ENCODE measurements at regions not wholly inside any gene's neighbourhood (a gene's known extent, or its start where the extent isn't known, plus 50 kb on each side); places are given as distances from the start of the nearest gene placed in this dataset.

DNA sequence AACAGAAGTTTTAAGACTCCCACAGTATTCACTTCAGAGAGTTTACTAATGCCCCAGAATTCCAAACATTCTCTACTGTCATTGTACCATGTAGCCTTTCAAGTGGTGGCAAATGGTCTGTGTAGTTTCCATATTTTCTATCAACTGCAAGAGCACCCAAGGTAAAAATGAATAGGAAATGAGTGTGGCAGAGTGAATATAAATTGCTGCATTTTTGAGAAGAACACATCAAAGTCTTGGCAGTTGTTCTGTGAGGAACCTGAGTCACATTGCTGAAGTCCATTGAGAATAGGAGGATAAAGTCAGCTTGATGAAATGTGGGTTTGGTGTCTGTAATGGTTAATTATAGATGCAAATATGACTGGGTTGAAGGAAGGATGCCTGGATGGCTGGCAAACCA, 193.6 kb downstream of the AASDHPPT start:
- Histone ChIP-seq H3K9ac (ENCODE audit: low read length) (no peak overlapping the region), H2AFZ (ENCODE audit: low read length) (no peak overlapping the region), H3K9me2 (replicated peaks; ENCODE audit: low read length) (no peaks in the 10 kb centered on the region), H3K4me2 (ENCODE audit: low read length) (no peak overlapping the region), H3K79me2 (ENCODE audit: low read length) (no peaks in the 10 kb centered on the region), H3F3A (ENCODE audit: low read length, unreplicated experiment) (no peaks in the 10 kb centered on the region), H3K27ac (ENCODE audit: low read length) (no peak overlapping the region), H3K36me3 (ENCODE audit: low read depth, low read length) (no peaks in the 10 kb centered on the region), H3K4me3 (ENCODE audit: low read length) (no peak overlapping the region), H4K20me1 (ENCODE audit: low read length) (no peaks in the 10 kb centered on the region), H3K27me3 (ENCODE audit: low read length) (no peaks in the 10 kb centered on the region), H3K4me1 (ENCODE audit: insufficient read depth, low read length) (no peaks in the 10 kb centered on the region), H3K9me3 (ENCODE audit: low read length) (no peaks in the 10 kb centered on the region)
- DNase-seq (no peak), ATAC-seq (no peak)
- intact Hi-C loops (cut with micrococcal nuclease): loop anchor here (10.0 kb wide), 1 partner anchor 186 kb away; no protein-coding TSS in a partner anchor
- ChIA-PET POLR2A (ENCODE audit: unreplicated experiment) (interaction anchor here (0.6 kb wide), 1 partner anchor 14 kb away, joined by 4 read pairs; no protein-coding TSS in a partner anchor), CTCF (no interaction called here)
- TF ChIP-seq EZH2 (IDR thresholded peaks at IDR 0.05; ENCODE audit: low read length, unreplicated experiment): no peak
- TF ChIP-seq EZH2phosphoT487 (IDR thresholded peaks at IDR 0.05; ENCODE audit: borderline replicate concordance, low read length): no peak
- TF ChIP-seq, protein P1, sequence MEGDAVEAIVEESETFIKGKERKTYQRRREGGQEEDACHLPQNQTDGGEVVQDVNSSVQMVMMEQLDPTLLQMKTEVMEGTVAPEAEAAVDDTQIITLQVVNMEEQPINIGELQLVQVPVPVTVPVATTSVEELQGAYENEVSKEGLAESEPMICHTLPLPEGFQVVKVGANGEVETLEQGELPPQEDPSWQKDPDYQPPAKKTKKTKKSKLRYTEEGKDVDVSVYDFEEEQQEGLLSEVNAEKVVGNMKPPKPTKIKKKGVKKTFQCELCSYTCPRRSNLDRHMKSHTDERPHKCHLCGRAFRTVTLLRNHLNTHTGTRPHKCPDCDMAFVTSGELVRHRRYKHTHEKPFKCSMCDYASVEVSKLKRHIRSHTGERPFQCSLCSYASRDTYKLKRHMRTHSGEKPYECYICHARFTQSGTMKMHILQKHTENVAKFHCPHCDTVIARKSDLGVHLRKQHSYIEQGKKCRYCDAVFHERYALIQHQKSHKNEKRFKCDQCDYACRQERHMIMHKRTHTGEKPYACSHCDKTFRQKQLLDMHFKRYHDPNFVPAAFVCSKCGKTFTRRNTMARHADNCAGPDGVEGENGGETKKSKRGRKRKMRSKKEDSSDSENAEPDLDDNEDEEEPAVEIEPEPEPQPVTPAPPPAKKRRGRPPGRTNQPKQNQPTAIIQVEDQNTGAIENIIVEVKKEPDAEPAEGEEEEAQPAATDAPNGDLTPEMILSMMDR (conservative IDR thresholded peaks at IDR 0.05; ENCODE audit: low read depth, low read length): no peak
- BruUV-seq (replicated peaks): no TSS peak

DNA sequence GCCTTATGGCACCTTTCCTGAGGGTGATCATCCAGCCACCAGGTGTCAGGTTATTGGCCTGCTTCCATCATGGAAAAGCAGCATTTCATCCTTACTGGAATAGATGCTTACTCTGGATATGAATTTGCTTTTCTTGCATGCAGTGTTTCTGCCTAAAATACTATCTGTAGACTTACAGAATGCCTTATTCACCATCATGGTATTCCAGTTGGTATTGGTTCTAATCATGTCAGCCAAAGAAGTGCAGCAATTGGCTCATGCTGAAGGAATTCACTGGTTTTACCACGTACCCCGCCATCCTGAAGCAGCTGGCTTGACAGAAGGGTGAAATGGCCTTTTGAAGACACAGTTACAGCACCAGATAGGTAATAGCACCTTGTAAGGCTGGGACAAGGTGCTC, 194.2 kb downstream of the AASDHPPT start:
- Histone ChIP-seq H3F3A (ENCODE audit: low read length, unreplicated experiment) (no peaks in the 10 kb centered on the region), H3K9me3 (ENCODE audit: low read length) (no peaks in the 10 kb centered on the region), H3K4me1 (ENCODE audit: insufficient read depth, low read length) (peaks cover 3% of the 10 kb centered on the region; the same call in 1 of the 2 replicates), H2AFZ (ENCODE audit: low read length) (0 out of 2 replicates have a peak overlapping the region, but pooled peaks have one; percentile 15), H4K20me1 (ENCODE audit: low read length) (no peaks in the 10 kb centered on the region), H3K9me2 (replicated peaks; ENCODE audit: low read length) (no peaks in the 10 kb centered on the region), H3K4me2 (ENCODE audit: low read length) (no peak overlapping the region), H3K27me3 (ENCODE audit: low read length) (no peaks in the 10 kb centered on the region), H3K79me2 (ENCODE audit: low read length) (no peaks in the 10 kb centered on the region), H3K36me3 (ENCODE audit: low read depth, low read length) (no peaks in the 10 kb centered on the region), H3K9ac (ENCODE audit: low read length) (no peak overlapping the region), H3K27ac (ENCODE audit: low read length) (no peak overlapping the region), H3K4me3 (ENCODE audit: low read length) (no peak overlapping the region)
- DNase-seq (peak; percentile 22), ATAC-seq (no peak)
- no TSS peak for BruUV-seq (replicated peaks)
- CTCF ChIA-PET: no interaction called here
- TF ChIP-seq EZH2 (IDR thresholded peaks at IDR 0.05; ENCODE audit: low read length, unreplicated experiment) (no peak), EZH2phosphoT487 (IDR thresholded peaks at IDR 0.05; ENCODE audit: borderline replicate concordance, low read length) (no peak)
- TF ChIP-seq, protein P1 (conservative IDR thresholded peaks at IDR 0.05; ENCODE audit: low read depth, low read length): no peak
- POLR2A ChIA-PET (ENCODE audit: unreplicated experiment): no interaction called here
- intact Hi-C loops (cut with micrococcal nuclease): loop anchor here (10.0 kb wide), 1 partner anchor 187 kb away; no protein-coding TSS in a partner anchor

DNA sequence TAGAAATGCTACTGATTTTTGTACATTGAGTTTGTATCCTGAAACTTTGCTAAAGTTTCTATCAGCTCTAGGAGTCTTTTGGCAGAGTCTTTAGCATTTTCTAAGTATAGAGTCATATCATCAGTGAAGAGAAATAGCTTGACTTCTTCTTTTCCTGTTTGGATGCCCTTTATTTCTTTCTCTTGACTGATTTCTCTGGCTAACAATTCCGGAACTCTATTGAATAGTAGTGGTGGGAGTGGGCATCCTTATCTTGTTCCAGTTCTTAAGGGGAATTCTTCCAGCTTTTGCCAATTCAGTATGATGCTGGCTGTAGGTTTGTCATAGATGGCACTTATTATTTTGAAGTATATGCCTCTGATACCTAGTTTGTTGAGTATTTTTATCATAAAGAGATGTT, 197.7 kb downstream of the AASDHPPT start:
- no peaks in the 10 kb centered on the region for H3K79me2 ChIP-seq (ENCODE audit: low read length)
- no peaks in the 10 kb centered on the region for H3F3A ChIP-seq (ENCODE audit: low read length, unreplicated experiment)
- no peak overlapping the region for H3K4me2 ChIP-seq (ENCODE audit: low read length)
- no peak overlapping the region for H3K4me3 ChIP-seq (ENCODE audit: low read length)
- peaks cover 14% of the 10 kb centered on the region for H3K4me1 ChIP-seq (ENCODE audit: insufficient read depth, low read length)
- no peaks in the 10 kb centered on the region for H3K9me2 ChIP-seq (replicated peaks; ENCODE audit: low read length)
- no peaks in the 10 kb centered on the region for H3K27me3 ChIP-seq (ENCODE audit: low read length)
- DNase-seq (no peak), ATAC-seq (no peak)
- ChIA-PET CTCF (no interaction called here), POLR2A (ENCODE audit: unreplicated experiment) (no interaction called here)
- no peak for TF ChIP-seq EZH2phosphoT487 (IDR thresholded peaks at IDR 0.05; ENCODE audit: borderline replicate concordance, low read length)
- TF ChIP-seq, protein P1 (conservative IDR thresholded peaks at IDR 0.05; ENCODE audit: low read depth, low read length): no peak
- TF ChIP-seq EZH2 (IDR thresholded peaks at IDR 0.05; ENCODE audit: low read length, unreplicated experiment): no peak
- no peaks in the 10 kb centered on the region for H4K20me1 ChIP-seq (ENCODE audit: low read length)
- no peaks in the 10 kb centered on the region for H3K36me3 ChIP-seq (ENCODE audit: low read depth, low read length)
- no peak overlapping the region for H2AFZ ChIP-seq (ENCODE audit: low read length)
- intact Hi-C loops (cut with micrococcal nuclease): loop anchor here (10.0 kb wide), 1 partner anchor 190 kb away; no protein-coding TSS in a partner anchor
- H3K9me3 ChIP-seq (ENCODE audit: low read length): no peaks in the 10 kb centered on the region
- H3K9ac ChIP-seq (ENCODE audit: low read length): no peak overlapping the region
- no peak overlapping the region for H3K27ac ChIP-seq (ENCODE audit: low read length)
- no TSS peak for BruUV-seq (replicated peaks)

Data from PC-3 (cell line).